ENCODE measurements at regions not wholly inside any gene's neighbourhood (a gene's known extent, or its start where the extent isn't known, plus 50 kb on each side); places are given as distances from the start of the nearest gene placed in this dataset.

GRCh38 chr13:111969551-111970135, 97.3 kb upstream of the SOX1 start:
- H3K27me3 ChIP-seq (ENCODE audit: low read depth, low read length): no peaks in the 10 kb centered on the region
- H3K4me3 ChIP-seq (ENCODE audit: low read depth in 1 of 2, low read length in 2 of 2): no peak overlapping the region
- H3K9me3 ChIP-seq (ENCODE audit: control insufficient read depth in 1 of 2, low read length in 2 of 2): no peaks in the 10 kb centered on the region
- H3K36me3 ChIP-seq (ENCODE audit: control insufficient read depth in 1 of 2, insufficient read depth in 2 of 2, low read length in 2 of 2): no peaks in the 10 kb centered on the region
- peaks cover 0 to 11% of the 10 kb centered on the region in 2 donors for H3K4me1 ChIP-seq (ENCODE audit: control insufficient read depth in 1 of 2, insufficient read depth in 2 of 2, low read length in 2 of 2)
- H3K27ac ChIP-seq (ENCODE audit: low read length): no peak overlapping the region

GRCh38 chr13:111970494-111971141, 96.3 kb upstream of the SOX1 start:
- Histone ChIP-seq H3K4me1 (ENCODE audit: control insufficient read depth in 1 of 2, insufficient read depth in 2 of 2, low read length in 2 of 2) (peaks cover 0 to 11% of the 10 kb centered on the region in 2 donors), H3K36me3 (ENCODE audit: control insufficient read depth in 1 of 2, insufficient read depth in 2 of 2, low read length in 2 of 2) (no peaks in the 10 kb centered on the region), H3K27me3 (ENCODE audit: low read depth, low read length) (no peaks in the 10 kb centered on the region), H3K9me3 (ENCODE audit: control insufficient read depth in 1 of 2, low read length in 2 of 2) (no peaks in the 10 kb centered on the region), H3K4me3 (ENCODE audit: low read depth in 1 of 2, low read length in 2 of 2) (no peak overlapping the region), H3K27ac (ENCODE audit: low read length) (no peak overlapping the region)

GRCh38 chr13:111971891-111972780, 94.8 kb upstream of the SOX1 start:
- Histone ChIP-seq H3K4me1 (ENCODE audit: control insufficient read depth in 1 of 2, insufficient read depth in 2 of 2, low read length in 2 of 2) (peaks cover 0 to 11% of the 10 kb centered on the region in 2 donors), H3K27me3 (ENCODE audit: low read depth, low read length) (no peaks in the 10 kb centered on the region), H3K27ac (ENCODE audit: low read length) (no peak overlapping the region), H3K36me3 (ENCODE audit: control insufficient read depth in 1 of 2, insufficient read depth in 2 of 2, low read length in 2 of 2) (no peaks in the 10 kb centered on the region), H3K4me3 (ENCODE audit: low read depth in 1 of 2, low read length in 2 of 2) (no peak overlapping the region), H3K9me3 (ENCODE audit: control insufficient read depth in 1 of 2, low read length in 2 of 2) (no peaks in the 10 kb centered on the region)

GRCh38 chr13:111973186-111973585, 93.8 kb upstream of the SOX1 start:
- Histone ChIP-seq H3K4me1 (ENCODE audit: control insufficient read depth in 1 of 2, insufficient read depth in 2 of 2, low read length in 2 of 2) (peaks cover 0 to 11% of the 10 kb centered on the region in 2 donors), H3K9me3 (ENCODE audit: control insufficient read depth in 1 of 2, low read length in 2 of 2) (no peaks in the 10 kb centered on the region), H3K4me3 (ENCODE audit: low read depth in 1 of 2, low read length in 2 of 2) (no peak overlapping the region), H3K27me3 (ENCODE audit: low read depth, low read length) (no peaks in the 10 kb centered on the region), H3K27ac (ENCODE audit: low read length) (no peak overlapping the region), H3K36me3 (ENCODE audit: control insufficient read depth in 1 of 2, insufficient read depth in 2 of 2, low read length in 2 of 2) (no peaks in the 10 kb centered on the region)

- Histone ChIP-seq H3K27ac (ENCODE audit: low read length) (no peak overlapping the region), H3K4me3 (ENCODE audit: low read depth in 1 of 2, low read length in 2 of 2) (no peak overlapping the region), H3K4me1 (ENCODE audit: control insufficient read depth in 1 of 2, insufficient read depth in 2 of 2, low read length in 2 of 2) (peaks cover 0 to 11% of the 10 kb centered on the region in 2 donors), H3K36me3 (ENCODE audit: control insufficient read depth in 1 of 2, insufficient read depth in 2 of 2, low read length in 2 of 2) (no peaks in the 10 kb centered on the region), H3K9me3 (ENCODE audit: control insufficient read depth in 1 of 2, low read length in 2 of 2) (no peaks in the 10 kb centered on the region), H3K27me3 (ENCODE audit: low read depth, low read length) (no peaks in the 10 kb centered on the region)
Measured at GRCh38 chr13:111973605-111974340, 93.2 kb upstream of the SOX1 start.

GRCh38 chr13:111974341-111974640, 92.7 kb upstream of the SOX1 start:
- Histone ChIP-seq H3K27me3 (ENCODE audit: low read depth, low read length) (no peaks in the 10 kb centered on the region), H3K9me3 (ENCODE audit: control insufficient read depth in 1 of 2, low read length in 2 of 2) (no peaks in the 10 kb centered on the region), H3K36me3 (ENCODE audit: control insufficient read depth in 1 of 2, insufficient read depth in 2 of 2, low read length in 2 of 2) (no peaks in the 10 kb centered on the region), H3K27ac (ENCODE audit: low read length) (no peak overlapping the region), H3K4me3 (ENCODE audit: low read depth in 1 of 2, low read length in 2 of 2) (no peak overlapping the region), H3K4me1 (ENCODE audit: control insufficient read depth in 1 of 2, insufficient read depth in 2 of 2, low read length in 2 of 2) (peaks cover 0 to 11% of the 10 kb centered on the region in 2 donors)

- H3K4me3 ChIP-seq (ENCODE audit: low read depth in 1 of 2, low read length in 2 of 2): no peak overlapping the region
- no peaks in the 10 kb centered on the region for H3K27me3 ChIP-seq (ENCODE audit: low read depth, low read length)
- H3K9me3 ChIP-seq (ENCODE audit: control insufficient read depth in 1 of 2, low read length in 2 of 2): no peaks in the 10 kb centered on the region
- H3K36me3 ChIP-seq (ENCODE audit: control insufficient read depth in 1 of 2, insufficient read depth in 2 of 2, low read length in 2 of 2): no peaks in the 10 kb centered on the region
- H3K27ac ChIP-seq (ENCODE audit: low read length): no peak overlapping the region
- H3K4me1 ChIP-seq (ENCODE audit: control insufficient read depth in 1 of 2, insufficient read depth in 2 of 2, low read length in 2 of 2): peaks cover 0 to 11% of the 10 kb centered on the region in 2 donors
Measured at GRCh38 chr13:111975539-111976473, 91.1 kb upstream of the SOX1 start.

GRCh38 chr13:111976474-111977178, 90.3 kb upstream of the SOX1 start:
- Histone ChIP-seq H3K27ac (ENCODE audit: low read length) (no peak overlapping the region), H3K36me3 (ENCODE audit: control insufficient read depth in 1 of 2, insufficient read depth in 2 of 2, low read length in 2 of 2) (no peaks in the 10 kb centered on the region), H3K4me1 (ENCODE audit: control insufficient read depth in 1 of 2, insufficient read depth in 2 of 2, low read length in 2 of 2) (peaks cover 0 to 11% of the 10 kb centered on the region in 2 donors), H3K4me3 (ENCODE audit: low read depth in 1 of 2, low read length in 2 of 2) (no peak overlapping the region), H3K9me3 (ENCODE audit: control insufficient read depth in 1 of 2, low read length in 2 of 2) (no peaks in the 10 kb centered on the region), H3K27me3 (ENCODE audit: low read depth, low read length) (no peaks in the 10 kb centered on the region)

- H3K9me3 ChIP-seq (ENCODE audit: control insufficient read depth in 1 of 2, low read length in 2 of 2): no peaks in the 10 kb centered on the region
- peaks cover 0 to 11% of the 10 kb centered on the region in 2 donors for H3K4me1 ChIP-seq (ENCODE audit: control insufficient read depth in 1 of 2, insufficient read depth in 2 of 2, low read length in 2 of 2)
- no peak overlapping the region for H3K27ac ChIP-seq (ENCODE audit: low read length)
- H3K36me3 ChIP-seq (ENCODE audit: control insufficient read depth in 1 of 2, insufficient read depth in 2 of 2, low read length in 2 of 2): no peaks in the 10 kb centered on the region
- H3K4me3 ChIP-seq (ENCODE audit: low read depth in 1 of 2, low read length in 2 of 2): no peak overlapping the region
- no peaks in the 10 kb centered on the region for H3K27me3 ChIP-seq (ENCODE audit: low read depth, low read length)
Measured at GRCh38 chr13:111977179-111977506, 89.8 kb upstream of the SOX1 start.

- Histone ChIP-seq H3K36me3 (ENCODE audit: control insufficient read depth in 1 of 2, insufficient read depth in 2 of 2, low read length in 2 of 2) (no peaks in the 10 kb centered on the region), H3K27ac (ENCODE audit: low read length) (no peak overlapping the region), H3K4me1 (ENCODE audit: control insufficient read depth in 1 of 2, insufficient read depth in 2 of 2, low read length in 2 of 2) (peaks cover 0 to 8% of the 10 kb centered on the region in 2 donors), H3K9me3 (ENCODE audit: control insufficient read depth in 1 of 2, low read length in 2 of 2) (no peaks in the 10 kb centered on the region), H3K4me3 (ENCODE audit: low read depth in 1 of 2, low read length in 2 of 2) (no peak overlapping the region), H3K27me3 (ENCODE audit: low read depth, low read length) (no peaks in the 10 kb centered on the region)
Measured at GRCh38 chr13:111978546-111978945, 88.4 kb upstream of the SOX1 start.
